DND-41 (cell line): ENCODE measurements at regions not wholly inside any gene's neighbourhood (a gene's known extent, or its start where the extent isn't known, plus 50 kb on each side); places are given as distances from the start of the nearest gene placed in this dataset.

ENCODE experiments used
- CTCF ChIP-seq: IDR thresholded peaks from 2 replicates; pipeline ENCODE4 v1.5.1; 2012; ENCODE audit warnings: borderline replicate concordance, low read length, moderate library complexity, mild to moderate bottlenecking; ENCODE audit not compliant: poor library complexity, severe bottlenecking; ENCODE audit errors: extremely low read depth
- EZH2 ChIP-seq: IDR thresholded peaks from 3 replicates; pipeline ENCODE4 v1.6.1; 2012; ENCODE audit warnings: borderline replicate concordance, low read depth, mild to moderate bottlenecking, moderate library complexity, low read length, inconsistent platforms; ENCODE audit not compliant: severe bottlenecking

- no peak for TF ChIP-seq EZH2
- TF ChIP-seq CTCF, result no peak
Measured at GRCh38 chr6:51509597-51509996, 577.8 kb downstream of the PKHD1 start.
